ENCODE measurements at regions not wholly inside any gene's neighbourhood (a gene's known extent, or its start where the extent isn't known, plus 50 kb on each side); places are given as distances from the start of the nearest gene placed in this dataset.

DNA sequence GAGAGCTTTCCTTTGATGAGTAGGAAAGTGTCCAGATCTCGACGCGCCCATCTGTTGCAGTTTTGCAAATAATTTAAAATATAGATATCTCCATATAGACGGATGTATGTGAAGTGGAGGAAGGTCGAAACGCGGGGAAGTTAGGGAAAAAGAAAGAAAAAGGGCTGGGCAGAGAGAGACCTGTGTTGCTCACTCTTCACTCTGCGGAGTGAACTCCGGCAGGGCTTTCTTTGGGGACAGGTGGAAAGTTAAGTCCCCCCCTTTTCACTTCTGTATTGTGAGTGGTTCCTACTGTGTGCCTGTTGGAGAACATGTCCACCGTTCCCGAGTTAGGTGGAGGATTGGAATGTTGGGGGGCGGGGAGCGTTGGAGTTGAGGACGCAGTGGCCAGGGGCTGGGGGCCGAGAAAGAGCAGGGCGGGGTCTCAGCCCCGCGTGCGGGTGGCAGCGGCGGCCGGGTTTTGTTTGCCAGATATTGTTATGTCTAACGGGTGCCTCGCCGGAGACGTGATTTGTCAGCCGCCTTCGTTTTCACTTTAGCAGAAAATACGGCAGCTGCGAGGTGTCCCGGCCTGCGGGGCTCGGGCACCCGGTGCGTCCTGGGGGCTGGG lies 145.1 kb upstream of the ZNF536 start:
- Histone ChIP-seq H3K27ac (no peak overlapping the region), H3K9me3 (no peaks in the 10 kb centered on the region), H3K4me3 (peak overlapping the region; percentile 54 to 72 (median 60)), H3K4me1 (peaks cover 11 to 14% of the 10 kb centered on the region in 2 donors), H3K27me3 (peaks cover 2 to 86% of the 10 kb centered on the region in 2 donors), H3K36me3 (no peaks in the 10 kb centered on the region)
- DNase-seq (ENCODE audit: low spot score in 2 of 2): no peak
- no peak for TF ChIP-seq POLR2A (IDR thresholded peaks at IDR 0.05)
- TF ChIP-seq POLR2AphosphoS5 (IDR thresholded peaks at IDR 0.05): no peak
- TF ChIP-seq, protein P1, sequence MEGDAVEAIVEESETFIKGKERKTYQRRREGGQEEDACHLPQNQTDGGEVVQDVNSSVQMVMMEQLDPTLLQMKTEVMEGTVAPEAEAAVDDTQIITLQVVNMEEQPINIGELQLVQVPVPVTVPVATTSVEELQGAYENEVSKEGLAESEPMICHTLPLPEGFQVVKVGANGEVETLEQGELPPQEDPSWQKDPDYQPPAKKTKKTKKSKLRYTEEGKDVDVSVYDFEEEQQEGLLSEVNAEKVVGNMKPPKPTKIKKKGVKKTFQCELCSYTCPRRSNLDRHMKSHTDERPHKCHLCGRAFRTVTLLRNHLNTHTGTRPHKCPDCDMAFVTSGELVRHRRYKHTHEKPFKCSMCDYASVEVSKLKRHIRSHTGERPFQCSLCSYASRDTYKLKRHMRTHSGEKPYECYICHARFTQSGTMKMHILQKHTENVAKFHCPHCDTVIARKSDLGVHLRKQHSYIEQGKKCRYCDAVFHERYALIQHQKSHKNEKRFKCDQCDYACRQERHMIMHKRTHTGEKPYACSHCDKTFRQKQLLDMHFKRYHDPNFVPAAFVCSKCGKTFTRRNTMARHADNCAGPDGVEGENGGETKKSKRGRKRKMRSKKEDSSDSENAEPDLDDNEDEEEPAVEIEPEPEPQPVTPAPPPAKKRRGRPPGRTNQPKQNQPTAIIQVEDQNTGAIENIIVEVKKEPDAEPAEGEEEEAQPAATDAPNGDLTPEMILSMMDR (IDR thresholded peaks at IDR 0.05): no peak
- intact Hi-C loops (cut with DNase I; ENCODE audit: low total_unique reads): no loop called here

DNA sequence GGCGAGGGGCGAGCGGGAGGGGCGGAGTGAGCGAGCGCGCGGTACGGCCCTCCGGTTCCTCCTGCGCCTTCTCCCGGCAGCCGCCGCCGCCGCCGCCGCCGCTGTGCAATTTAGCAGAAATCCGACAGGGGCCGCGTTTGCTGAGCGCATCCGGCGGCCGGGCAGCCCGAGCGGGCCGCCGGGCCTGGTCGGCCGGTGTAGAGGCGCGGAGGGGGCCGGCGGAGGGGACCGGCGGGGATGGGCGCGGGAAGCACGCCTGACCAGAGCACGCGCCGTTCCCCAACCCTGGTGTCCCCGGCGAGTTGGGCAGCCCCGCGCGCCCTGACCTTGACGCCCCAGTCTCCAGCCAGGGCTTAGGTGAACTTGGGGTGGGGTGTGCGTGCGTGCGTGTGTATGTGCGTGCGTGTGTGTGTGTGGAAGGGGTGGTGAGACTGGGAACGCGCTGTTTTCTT lies 144.5 kb upstream of the ZNF536 start:
- H3K4me3 ChIP-seq: peak overlapping the region; percentile 54 to 72 (median 60)
- intact Hi-C loops (cut with DNase I; ENCODE audit: low total_unique reads): no loop called here
- H3K4me1 ChIP-seq: peaks cover 11 to 14% of the 10 kb centered on the region in 2 donors
- no peaks in the 10 kb centered on the region for H3K36me3 ChIP-seq
- no peak overlapping the region for H3K27ac ChIP-seq
- peaks cover 2 to 86% of the 10 kb centered on the region in 2 donors for H3K27me3 ChIP-seq
- no peaks in the 10 kb centered on the region for H3K9me3 ChIP-seq
- TF ChIP-seq POLR2AphosphoS5 (IDR thresholded peaks at IDR 0.05): no peak
- TF ChIP-seq, protein P1 (IDR thresholded peaks at IDR 0.05): peak in 1 of 3 donors; percentile 56
- TF ChIP-seq POLR2A (IDR thresholded peaks at IDR 0.05): no peak
- DNase-seq (ENCODE audit: low spot score in 2 of 2): peak in 1 of 2 donors; percentile 66

DNA sequence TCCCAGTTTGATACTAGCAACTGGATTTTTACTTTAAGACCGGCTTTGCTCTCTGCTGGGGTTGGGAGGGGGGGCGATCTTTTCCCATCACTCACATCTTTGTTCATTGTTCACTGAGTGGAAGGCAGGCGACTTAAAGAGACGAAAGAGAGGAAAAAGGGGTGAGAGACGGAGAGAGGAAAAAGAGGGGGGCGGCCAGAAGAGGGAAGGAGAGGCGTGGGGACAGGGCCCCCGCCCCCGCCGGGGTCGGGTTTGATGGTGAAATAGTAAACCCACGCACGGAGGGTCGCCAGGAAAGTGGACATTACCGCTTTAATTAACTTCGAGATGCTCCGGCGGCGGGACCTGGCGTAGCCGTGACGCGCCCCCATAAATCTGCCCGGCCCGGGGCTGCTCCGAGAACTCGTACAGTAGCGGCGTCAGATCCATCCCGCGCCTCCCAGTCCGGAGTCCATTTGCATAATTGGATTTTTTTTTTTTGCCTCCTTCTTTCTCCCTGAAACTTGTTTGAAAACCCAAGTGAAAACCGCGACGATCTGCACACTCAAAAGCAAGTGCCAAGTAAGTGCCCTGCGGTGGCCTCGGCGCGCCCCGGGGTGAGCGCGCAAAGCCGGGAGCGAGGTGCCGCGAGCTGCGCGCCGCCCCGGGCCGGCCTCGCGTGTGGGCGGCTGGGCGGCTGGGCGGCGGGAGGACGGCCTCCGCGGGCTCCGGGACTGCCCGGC lies 143.9 kb upstream of the ZNF536 start:
- Histone ChIP-seq H3K4me3 (peak overlapping the region; percentile 54 to 72 (median 60)), H3K9me3 (no peaks in the 10 kb centered on the region), H3K36me3 (no peaks in the 10 kb centered on the region), H3K4me1 (peaks cover 11 to 14% of the 10 kb centered on the region in 2 donors), H3K27ac (no peak overlapping the region), H3K27me3 (peaks cover 2 to 89% of the 10 kb centered on the region in 2 donors)
- TF ChIP-seq POLR2AphosphoS5 (IDR thresholded peaks at IDR 0.05): no peak
- no peak for TF ChIP-seq POLR2A (IDR thresholded peaks at IDR 0.05)
- TF ChIP-seq, protein P1 (IDR thresholded peaks at IDR 0.05): no peak
- no peak for DNase-seq (ENCODE audit: low spot score in 2 of 2)
- intact Hi-C loops (cut with DNase I; ENCODE audit: low total_unique reads): no loop called here

DNA sequence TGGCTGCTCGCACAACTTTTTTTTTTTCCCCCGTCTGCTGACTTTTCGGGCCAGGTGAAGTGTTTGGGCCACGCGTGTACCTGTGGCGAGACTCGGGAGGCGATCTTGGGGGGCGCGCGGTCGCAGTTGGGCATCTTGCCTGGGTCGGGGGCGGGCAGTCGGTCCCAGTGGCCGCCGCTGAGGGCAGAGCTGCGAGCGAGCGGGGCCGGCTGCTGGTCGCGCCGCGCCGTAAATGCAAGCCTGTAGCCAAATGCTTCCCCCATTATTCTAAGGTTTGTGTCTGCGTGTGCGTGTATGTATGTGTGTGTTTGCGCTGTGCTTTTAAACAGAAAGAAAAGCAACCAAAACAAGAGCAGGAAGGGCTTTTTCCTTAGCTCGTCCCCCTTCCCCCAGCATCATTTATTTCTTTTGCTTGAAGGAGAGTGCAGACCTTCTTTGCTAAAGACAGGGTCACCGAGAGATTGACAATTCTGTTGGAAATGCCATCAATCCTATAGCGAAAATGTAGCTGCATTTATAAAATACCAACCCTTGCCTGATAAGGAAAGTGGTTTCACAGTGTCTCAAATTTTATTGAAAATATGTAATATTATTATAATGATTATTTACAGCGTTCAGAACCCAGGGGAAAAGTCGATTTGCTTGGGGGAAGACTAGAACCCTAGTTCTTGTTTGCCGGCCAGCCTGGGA lies 143.2 kb upstream of the ZNF536 start:
- Histone ChIP-seq H3K4me3 (peak overlapping the region; percentile 54 to 72 (median 60)), H3K4me1 (peaks cover 11 to 14% of the 10 kb centered on the region in 2 donors), H3K27me3 (peaks cover 2 to 82% of the 10 kb centered on the region in 2 donors), H3K36me3 (no peaks in the 10 kb centered on the region), H3K27ac (no peak overlapping the region), H3K9me3 (no peaks in the 10 kb centered on the region)
- intact Hi-C loops (cut with DNase I; ENCODE audit: low total_unique reads): no loop called here
- no peak for DNase-seq (ENCODE audit: low spot score in 2 of 2)
- TF ChIP-seq, protein P1 (IDR thresholded peaks at IDR 0.05): no peak
- TF ChIP-seq POLR2AphosphoS5 (IDR thresholded peaks at IDR 0.05) (no peak), POLR2A (IDR thresholded peaks at IDR 0.05) (no peak)
